ENCODE measurements at regions not wholly inside any gene's neighbourhood (a gene's known extent, or its start where the extent isn't known, plus 50 kb on each side); places are given as distances from the start of the nearest gene placed in this dataset.

- H3K27ac ChIP-seq = no peak overlapping the region
- Mint-ChIP-seq H3K4me1 (peaks cover 3% of the 10 kb centered on the region), H3K36me3 (no peaks in the 10 kb centered on the region), H3K9me3 (peaks cover 12% of the 10 kb centered on the region), H3K27ac (no peak overlapping the region), H3K27me3 (ENCODE audit: insufficient read depth, low read depth) (no peaks in the 10 kb centered on the region), H3K4me3 (no peak overlapping the region)
- H4K20me1 ChIP-seq (ENCODE audit: low read depth) = no peaks in the 10 kb centered on the region
- H3F3A ChIP-seq (ENCODE audit: low read depth) = no peaks in the 10 kb centered on the region
- no peaks in the 10 kb centered on the region for H3K27me3 ChIP-seq
- no peak overlapping the region for H3K4me2 ChIP-seq
- DNase-seq (ENCODE audit: low spot score) = no peak
- no peak overlapping the region for H3K9ac ChIP-seq
- H3K4me1 ChIP-seq = no peaks in the 10 kb centered on the region
- H3K9me3 ChIP-seq (ENCODE audit: low read depth) = no peaks in the 10 kb centered on the region
- no peak overlapping the region for H3K4me3 ChIP-seq
- TF ChIP-seq EZH2 (IDR thresholded peaks at IDR 0.05) (no peak), CTCF (IDR thresholded peaks at IDR 0.05) (no peak), EZH2phosphoT487 (IDR thresholded peaks at IDR 0.05) (no peak)
- H3K79me2 ChIP-seq (ENCODE audit: low read depth) = no peaks in the 10 kb centered on the region
- H2AFZ ChIP-seq (replicated peaks) = no peak overlapping the region
- H3K36me3 ChIP-seq = no peaks in the 10 kb centered on the region
These were observed 131.1 kb upstream of the RPL38 start for GRCh38 chr17:74072340-74072739.

- no peaks in the 10 kb centered on the region for H4K20me1 ChIP-seq (ENCODE audit: low read depth)
- DNase-seq (ENCODE audit: low spot score) = no peak
- H3K79me2 ChIP-seq (ENCODE audit: low read depth) = no peaks in the 10 kb centered on the region
- no peaks in the 10 kb centered on the region for H3K36me3 Mint-ChIP-seq
- no peak overlapping the region for H2AFZ ChIP-seq (replicated peaks)
- no peak overlapping the region for H3K27ac ChIP-seq
- peaks cover 15% of the 10 kb centered on the region for H3K4me1 ChIP-seq
- H3K4me1 Mint-ChIP-seq = peaks cover 14% of the 10 kb centered on the region
- no peaks in the 10 kb centered on the region for H3F3A ChIP-seq (ENCODE audit: low read depth)
- no peaks in the 10 kb centered on the region for H3K36me3 ChIP-seq
- no peak overlapping the region for H3K4me3 Mint-ChIP-seq
- H3K9me3 ChIP-seq (ENCODE audit: low read depth) = no peaks in the 10 kb centered on the region
- H3K9ac ChIP-seq = no peak overlapping the region
- TF ChIP-seq CTCF (IDR thresholded peaks at IDR 0.05) = no peak
- no peaks in the 10 kb centered on the region for H3K27me3 ChIP-seq
- no peak overlapping the region for H3K27ac Mint-ChIP-seq
- no peak overlapping the region for H3K4me2 ChIP-seq
- no peak overlapping the region for H3K4me3 ChIP-seq
- H3K9me3 Mint-ChIP-seq = peaks cover 9% of the 10 kb centered on the region
- H3K27me3 Mint-ChIP-seq (ENCODE audit: insufficient read depth, low read depth) = peaks cover 12% of the 10 kb centered on the region
These were observed 127.0 kb upstream of the RPL38 start for GRCh38 chr17:74076446-74076845.

- Mint-ChIP-seq H3K27ac (no peak overlapping the region), H3K36me3 (no peaks in the 10 kb centered on the region), H3K4me1 (peaks cover 14% of the 10 kb centered on the region), H3K4me3 (no peak overlapping the region), H3K9me3 (peaks cover 8% of the 10 kb centered on the region), H3K27me3 (ENCODE audit: insufficient read depth, low read depth) (peaks cover 15% of the 10 kb centered on the region)
- Histone ChIP-seq H3K4me3 (no peak overlapping the region), H3K27ac (no peak overlapping the region), H3F3A (ENCODE audit: low read depth) (no peaks in the 10 kb centered on the region), H4K20me1 (ENCODE audit: low read depth) (no peaks in the 10 kb centered on the region), H3K79me2 (ENCODE audit: low read depth) (no peaks in the 10 kb centered on the region), H2AFZ (replicated peaks) (no peak overlapping the region), H3K27me3 (no peaks in the 10 kb centered on the region), H3K9me3 (ENCODE audit: low read depth) (no peaks in the 10 kb centered on the region), H3K9ac (no peak overlapping the region), H3K4me1 (peaks cover 15% of the 10 kb centered on the region), H3K4me2 (no peak overlapping the region), H3K36me3 (no peaks in the 10 kb centered on the region)
- no peak for TF ChIP-seq EZH2 (IDR thresholded peaks at IDR 0.05)
- TF ChIP-seq EZH2phosphoT487 (IDR thresholded peaks at IDR 0.05) = no peak
- no peak for TF ChIP-seq CTCF (IDR thresholded peaks at IDR 0.05)
- DNase-seq (ENCODE audit: low spot score) = no peak
These were observed 126.2 kb upstream of the RPL38 start for GRCh38 chr17:74077231-74077630.

Data from neural progenitor cell (in vitro differentiated cells).